ENCODE measurements at regions not wholly inside any gene's neighbourhood (a gene's known extent, or its start where the extent isn't known, plus 50 kb on each side); places are given as distances from the start of the nearest gene placed in this dataset.

DNA sequence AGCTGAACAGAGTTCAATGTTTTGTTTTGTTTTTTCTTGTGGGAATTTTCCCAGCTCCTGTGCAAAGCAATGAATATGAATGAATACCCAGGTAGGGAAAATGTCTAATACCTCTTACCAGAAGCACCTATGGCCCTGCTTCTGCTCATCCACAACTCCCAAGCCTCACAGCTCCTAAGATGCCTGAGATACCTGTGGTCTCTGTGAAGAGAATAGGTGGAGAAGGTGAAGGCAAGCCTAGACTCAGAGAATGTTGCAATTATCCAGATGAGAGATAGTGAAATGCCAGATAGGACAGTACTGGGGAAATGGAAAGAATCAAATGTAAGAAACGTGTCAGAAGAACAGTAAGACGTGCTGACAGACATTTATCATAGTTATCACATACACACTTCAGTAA lies 70.2 kb upstream of the NOCT start:
- no peaks in the 10 kb centered on the region for H3K27me3 Mint-ChIP-seq (ENCODE audit: insufficient read depth, unreplicated experiment)
- CTCF ChIA-PET = interaction anchor here (1.0 kb wide), 1 partner anchor 27 kb away, joined by 3 read pairs; no protein-coding TSS in a partner anchor

GRCh38 chr4:138943893-138944292 lies 71.7 kb upstream of the NOCT start:
- BruUV-seq (replicated peaks) = no TSS peak

More for the DNA sequence above, 70.2 kb upstream of the NOCT start:
- POLR2A ChIA-PET = no interaction called here
- BruUV-seq (replicated peaks) = no TSS peak
- intact Hi-C loops (cut with micrococcal nuclease) = no loop called here
- Mint-ChIP-seq H3K9me3 (ENCODE audit: unreplicated experiment) (no peaks in the 10 kb centered on the region), H3K27ac (ENCODE audit: low read depth, unreplicated experiment) (no peak overlapping the region), H3K36me3 (ENCODE audit: insufficient read depth, unreplicated experiment) (no peaks in the 10 kb centered on the region), H3K4me3 (ENCODE audit: unreplicated experiment) (no peak overlapping the region), H3K4me1 (ENCODE audit: insufficient read depth, unreplicated experiment) (no peaks in the 10 kb centered on the region)
- DNase-seq (ENCODE audit: unreplicated experiment) = no peak
- TF ChIP-seq, protein P1, sequence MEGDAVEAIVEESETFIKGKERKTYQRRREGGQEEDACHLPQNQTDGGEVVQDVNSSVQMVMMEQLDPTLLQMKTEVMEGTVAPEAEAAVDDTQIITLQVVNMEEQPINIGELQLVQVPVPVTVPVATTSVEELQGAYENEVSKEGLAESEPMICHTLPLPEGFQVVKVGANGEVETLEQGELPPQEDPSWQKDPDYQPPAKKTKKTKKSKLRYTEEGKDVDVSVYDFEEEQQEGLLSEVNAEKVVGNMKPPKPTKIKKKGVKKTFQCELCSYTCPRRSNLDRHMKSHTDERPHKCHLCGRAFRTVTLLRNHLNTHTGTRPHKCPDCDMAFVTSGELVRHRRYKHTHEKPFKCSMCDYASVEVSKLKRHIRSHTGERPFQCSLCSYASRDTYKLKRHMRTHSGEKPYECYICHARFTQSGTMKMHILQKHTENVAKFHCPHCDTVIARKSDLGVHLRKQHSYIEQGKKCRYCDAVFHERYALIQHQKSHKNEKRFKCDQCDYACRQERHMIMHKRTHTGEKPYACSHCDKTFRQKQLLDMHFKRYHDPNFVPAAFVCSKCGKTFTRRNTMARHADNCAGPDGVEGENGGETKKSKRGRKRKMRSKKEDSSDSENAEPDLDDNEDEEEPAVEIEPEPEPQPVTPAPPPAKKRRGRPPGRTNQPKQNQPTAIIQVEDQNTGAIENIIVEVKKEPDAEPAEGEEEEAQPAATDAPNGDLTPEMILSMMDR (IDR thresholded peaks at IDR 0.05; ENCODE audit: unreplicated experiment) = no peak

GRCh38 chr4:138941037-138941436 lies 74.5 kb upstream of the NOCT start:
- BruUV-seq (replicated peaks) = no TSS peak
- Mint-ChIP-seq H3K27me3 (ENCODE audit: insufficient read depth, unreplicated experiment) (no peaks in the 10 kb centered on the region), H3K4me3 (ENCODE audit: unreplicated experiment) (no peak overlapping the region), H3K9me3 (ENCODE audit: unreplicated experiment) (no peaks in the 10 kb centered on the region), H3K36me3 (ENCODE audit: insufficient read depth, unreplicated experiment) (no peaks in the 10 kb centered on the region), H3K27ac (ENCODE audit: low read depth, unreplicated experiment) (no peak overlapping the region), H3K4me1 (ENCODE audit: insufficient read depth, unreplicated experiment) (no peaks in the 10 kb centered on the region)
- POLR2A ChIA-PET = no interaction called here
- intact Hi-C loops (cut with micrococcal nuclease) = no loop called here
- TF ChIP-seq, protein P1 (IDR thresholded peaks at IDR 0.05; ENCODE audit: unreplicated experiment) = no peak
- DNase-seq (ENCODE audit: unreplicated experiment) = no peak
- CTCF ChIA-PET = interaction anchor here (0.6 to 1.2 kb wide), 7 partner anchors 11 to 891 kb away, joined by 3 to 7 read pairs (median 4); no protein-coding TSS in a partner anchor

More at GRCh38 chr4:138943893-138944292, 71.7 kb upstream of the NOCT start:
- Mint-ChIP-seq H3K36me3 (ENCODE audit: insufficient read depth, unreplicated experiment) (no peaks in the 10 kb centered on the region), H3K4me1 (ENCODE audit: insufficient read depth, unreplicated experiment) (no peaks in the 10 kb centered on the region), H3K4me3 (ENCODE audit: unreplicated experiment) (no peak overlapping the region), H3K9me3 (ENCODE audit: unreplicated experiment) (no peaks in the 10 kb centered on the region), H3K27ac (ENCODE audit: low read depth, unreplicated experiment) (no peak overlapping the region), H3K27me3 (ENCODE audit: insufficient read depth, unreplicated experiment) (no peaks in the 10 kb centered on the region)
- TF ChIP-seq, protein P1 (IDR thresholded peaks at IDR 0.05; ENCODE audit: unreplicated experiment) = no peak
- ChIA-PET CTCF (interaction anchor here (0.7 kb wide), 2 partner anchors 13 to 69 kb away, joined by 3 read pairs; no protein-coding TSS in a partner anchor), POLR2A (no interaction called here)
- DNase-seq (ENCODE audit: unreplicated experiment) = no peak
- intact Hi-C loops (cut with micrococcal nuclease) = no loop called here

- no peak overlapping the region for H3K27ac Mint-ChIP-seq (ENCODE audit: low read depth, unreplicated experiment)
- H3K9me3 Mint-ChIP-seq (ENCODE audit: unreplicated experiment) = no peaks in the 10 kb centered on the region
- CTCF ChIA-PET = interaction anchor here (0.5 to 2.8 kb wide), 9 partner anchors 10 to 763 kb away, joined by 3 to 17 read pairs (median 4); no protein-coding TSS in a partner anchor
Measured at GRCh38 chr4:138939960-138940359, 75.6 kb upstream of the NOCT start.

More at GRCh38 chr4:138939960-138940359, 75.6 kb upstream of the NOCT start:
- no TSS peak for BruUV-seq (replicated peaks)
- no peaks in the 10 kb centered on the region for H3K27me3 Mint-ChIP-seq (ENCODE audit: insufficient read depth, unreplicated experiment)
- H3K4me3 Mint-ChIP-seq (ENCODE audit: unreplicated experiment) = no peak overlapping the region
- H3K36me3 Mint-ChIP-seq (ENCODE audit: insufficient read depth, unreplicated experiment) = no peaks in the 10 kb centered on the region
- intact Hi-C loops (cut with micrococcal nuclease) = no loop called here
- no peaks in the 10 kb centered on the region for H3K4me1 Mint-ChIP-seq (ENCODE audit: insufficient read depth, unreplicated experiment)
- POLR2A ChIA-PET = interaction anchor here (0.6 kb wide), 1 partner anchor 12 kb away, joined by 3 read pairs; no protein-coding TSS in a partner anchor
- TF ChIP-seq, protein P1 (IDR thresholded peaks at IDR 0.05; ENCODE audit: unreplicated experiment) = no peak
- DNase-seq (ENCODE audit: unreplicated experiment) = no peak

Measured in MCF 10A (cell line).